Mammary epithelial cell (primary cell): ENCODE measurements at regions not wholly inside any gene's neighbourhood (a gene's known extent, or its start where the extent isn't known, plus 50 kb on each side); places are given as distances from the start of the nearest gene placed in this dataset.

Experiments
- EZH2 ChIP-seq: IDR thresholded peaks from 2 replicates; pipeline ENCODE4 v1.6.1; 2012; ENCODE audit warnings: low read length, inconsistent platforms, borderline replicate concordance
- TF ChIP-seq, protein P1 (sequence below), 2 donors: IDR thresholded peaks in 1 of 2; conservative IDR thresholded peaks in 1 of 2; 2 replicates each; pipeline ENCODE4 v1.5.1; 2011 to 2012; ENCODE audit warnings: inconsistent platforms in 2 of 2, low read length in 2 of 2, mild to moderate bottlenecking in 2 of 2, control low read depth in 1 of 2, low read depth in 1 of 2; ENCODE audit not compliant: insufficient read depth in 1 of 2; ENCODE audit errors: extremely low read depth in 1 of 2

- TF ChIP-seq, protein P1, sequence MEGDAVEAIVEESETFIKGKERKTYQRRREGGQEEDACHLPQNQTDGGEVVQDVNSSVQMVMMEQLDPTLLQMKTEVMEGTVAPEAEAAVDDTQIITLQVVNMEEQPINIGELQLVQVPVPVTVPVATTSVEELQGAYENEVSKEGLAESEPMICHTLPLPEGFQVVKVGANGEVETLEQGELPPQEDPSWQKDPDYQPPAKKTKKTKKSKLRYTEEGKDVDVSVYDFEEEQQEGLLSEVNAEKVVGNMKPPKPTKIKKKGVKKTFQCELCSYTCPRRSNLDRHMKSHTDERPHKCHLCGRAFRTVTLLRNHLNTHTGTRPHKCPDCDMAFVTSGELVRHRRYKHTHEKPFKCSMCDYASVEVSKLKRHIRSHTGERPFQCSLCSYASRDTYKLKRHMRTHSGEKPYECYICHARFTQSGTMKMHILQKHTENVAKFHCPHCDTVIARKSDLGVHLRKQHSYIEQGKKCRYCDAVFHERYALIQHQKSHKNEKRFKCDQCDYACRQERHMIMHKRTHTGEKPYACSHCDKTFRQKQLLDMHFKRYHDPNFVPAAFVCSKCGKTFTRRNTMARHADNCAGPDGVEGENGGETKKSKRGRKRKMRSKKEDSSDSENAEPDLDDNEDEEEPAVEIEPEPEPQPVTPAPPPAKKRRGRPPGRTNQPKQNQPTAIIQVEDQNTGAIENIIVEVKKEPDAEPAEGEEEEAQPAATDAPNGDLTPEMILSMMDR (conservative IDR thresholded peaks at IDR 0.05 in 1 of 2, IDR thresholded peaks at IDR 0.05 in 1 of 2; ENCODE audit: extremely low read depth in 1 of 2, insufficient read depth in 1 of 2, low read depth in 1 of 2, low read length in 2 of 2), result no peak
- TF ChIP-seq EZH2, result no peak
Observed at GRCh38 chr3:78430741-78431140, 1337.1 kb downstream of the ROBO1 start.
